Mesendoderm (in vitro differentiated cells): ENCODE measurements at regions not wholly inside any gene's neighbourhood (a gene's known extent, or its start where the extent isn't known, plus 50 kb on each side); places are given as distances from the start of the nearest gene placed in this dataset.

Source experiments
- DNase-seq: peaks from one replicate; pipeline ENCODE4 v3.0.0; 2013
- H2AK5ac ChIP-seq: 2 replicates; pipeline ENCODE4 v1.6.1; 2013; ENCODE audit warnings: low read length, inconsistent platforms
- H2BK120ac ChIP-seq: 2 replicates; pipeline ENCODE4 v1.6.1; 2013; ENCODE audit warnings: low read depth, mild to moderate bottlenecking, low read length, moderate library complexity, mixed read lengths
- H2BK15ac ChIP-seq: replicated peaks from 2 replicates; pipeline ENCODE4 v1.6.1; 2013; ENCODE audit warnings: low read depth, mild to moderate bottlenecking, moderate library complexity
- H2BK5ac ChIP-seq: 2 replicates; pipeline ENCODE4 v1.6.1; 2013; ENCODE audit warnings: low read length, inconsistent platforms
- H3K18ac ChIP-seq: 2 replicates; pipeline ENCODE4 v1.6.1; 2013; ENCODE audit warnings: mild to moderate bottlenecking, low read length, mixed read lengths
- H3K23ac ChIP-seq: one replicate; pipeline ENCODE4 v1.6.1; 2013; ENCODE audit warnings: low read length
- H3K27ac ChIP-seq: 2 replicates; pipeline ENCODE4 v1.5.1; 2013; ENCODE audit warnings: low read depth, mild to moderate bottlenecking, inconsistent platforms, low read length, moderate library complexity
- H3K27me3 ChIP-seq: 2 replicates; pipeline ENCODE4 v1.6.1; 2013; ENCODE audit warnings: low read length, control low read depth, mild to moderate bottlenecking, inconsistent platforms; ENCODE audit not compliant: insufficient read depth, poor library complexity
- H3K36me3 ChIP-seq: 2 replicates; pipeline ENCODE4 v1.6.1; 2013; ENCODE audit warnings: low read length, inconsistent platforms; ENCODE audit not compliant: control insufficient read depth, insufficient read depth
- H3K4ac ChIP-seq: one replicate; pipeline ENCODE4 v1.6.1; 2013; ENCODE audit warnings: low read depth, mild to moderate bottlenecking, low read length, moderate library complexity
- H3K4me1 ChIP-seq: 2 replicates; pipeline ENCODE4 v1.6.1; 2013; ENCODE audit warnings: low read depth, low read length, inconsistent platforms; ENCODE audit not compliant: control insufficient read depth
- H3K4me2 ChIP-seq: 2 replicates; pipeline ENCODE4 v1.6.1; 2013; ENCODE audit warnings: low read length
- H3K4me3 ChIP-seq: 2 replicates; pipeline ENCODE4 v1.5.1; 2013; ENCODE audit warnings: mild to moderate bottlenecking, low read length
- H3K56ac ChIP-seq: one replicate; pipeline ENCODE4 v1.6.1; 2013; ENCODE audit warnings: low read length
- H3K79me1 ChIP-seq: 2 replicates; pipeline ENCODE4 v1.6.1; 2013; ENCODE audit warnings: low read length, inconsistent platforms
- H3K79me2 ChIP-seq: 2 replicates; pipeline ENCODE4 v1.6.1; 2013; ENCODE audit warnings: mild to moderate bottlenecking, low read length; ENCODE audit not compliant: control insufficient read depth, insufficient read depth
- H3K9ac ChIP-seq: 2 replicates; pipeline ENCODE4 v1.6.1; 2013; ENCODE audit warnings: low read length, inconsistent platforms
- H4K5ac ChIP-seq: one replicate; pipeline ENCODE4 v1.6.1; 2013; ENCODE audit warnings: low read length
- H4K8ac ChIP-seq: one replicate; pipeline ENCODE4 v1.6.1; 2013; ENCODE audit warnings: low read depth, mild to moderate bottlenecking, control low read depth, low read length, moderate library complexity
- WGBS: extraction: QIAGEN DNeasy Blood & Tissue Kit; methylation state at CpG from one replicate; pipeline ENCODE4 v1.1.7; 2013; ENCODE audit warnings: low lambda C conversion rate, missing lambda C conversion rate; ENCODE audit not compliant: insufficient coverage; ENCODE audit errors: extremely low coverage; 5-methylcytosine and 5-hydroxymethylcytosine counted together

GRCh38 chr15:34664418-34664817, 81.0 kb upstream of the GOLGA8B start:
- Histone ChIP-seq H2AK5ac (no peak overlapping the region), H4K8ac (no peak overlapping the region), H3K4me2 (no peak overlapping the region), H3K27ac (no peak overlapping the region), H3K56ac (no peak overlapping the region), H3K18ac (no peak overlapping the region), H3K23ac (no peak overlapping the region), H3K4ac (no peak overlapping the region), H2BK120ac (no peak overlapping the region), H3K4me3 (no peak overlapping the region), H4K5ac (no peak overlapping the region), H3K9ac (no peak overlapping the region), H2BK5ac (no peak overlapping the region), H3K36me3 (no peaks in the 10 kb centered on the region), H3K4me1 (no peaks in the 10 kb centered on the region), H3K79me2 (no peaks in the 10 kb centered on the region), H3K79me1 (no peaks in the 10 kb centered on the region), H3K27me3 (no peaks in the 10 kb centered on the region), H2BK15ac (no peak overlapping the region)
- no peak for DNase-seq
- WGBS = no CpG with 5 or more reads among the region's 1 CpG

GRCh38 chr15:34663101-34663500, 79.7 kb upstream of the GOLGA8B start:
- Histone ChIP-seq H3K4me3 (no peak overlapping the region), H2BK120ac (no peak overlapping the region), H3K36me3 (no peaks in the 10 kb centered on the region), H3K4me1 (no peaks in the 10 kb centered on the region), H2AK5ac (no peak overlapping the region), H4K5ac (no peak overlapping the region), H3K18ac (no peak overlapping the region), H4K8ac (no peak overlapping the region), H2BK5ac (no peak overlapping the region), H3K4ac (no peak overlapping the region), H2BK15ac (no peak overlapping the region), H3K27me3 (no peaks in the 10 kb centered on the region), H3K56ac (no peak overlapping the region), H3K27ac (no peak overlapping the region), H3K4me2 (no peak overlapping the region), H3K23ac (no peak overlapping the region), H3K9ac (no peak overlapping the region), H3K79me1 (no peaks in the 10 kb centered on the region), H3K79me2 (no peaks in the 10 kb centered on the region)
- no peak for DNase-seq

GRCh38 chr15:34659056-34659455, 75.6 kb upstream of the GOLGA8B start:
- Histone ChIP-seq H3K4me2 (no peak overlapping the region), H2AK5ac (no peak overlapping the region), H4K5ac (no peak overlapping the region), H3K27me3 (no peaks in the 10 kb centered on the region), H3K9ac (no peak overlapping the region), H3K18ac (no peak overlapping the region), H3K27ac (no peak overlapping the region), H3K79me1 (no peaks in the 10 kb centered on the region), H2BK15ac (no peak overlapping the region), H3K56ac (no peak overlapping the region), H3K4ac (no peak overlapping the region), H3K36me3 (no peaks in the 10 kb centered on the region), H3K23ac (no peak overlapping the region), H3K4me3 (no peak overlapping the region), H3K4me1 (peaks cover 2% of the 10 kb centered on the region), H3K79me2 (no peaks in the 10 kb centered on the region), H4K8ac (no peak overlapping the region), H2BK5ac (no peak overlapping the region), H2BK120ac (no peak overlapping the region)
- DNase-seq = no peak

- WGBS = no CpG with 5 or more reads among the region's 4 CpGs
- H2BK120ac ChIP-seq = no peak overlapping the region
- H3K4ac ChIP-seq = no peak overlapping the region
- H3K4me3 ChIP-seq = no peak overlapping the region
- no peak overlapping the region for H3K18ac ChIP-seq
- H3K56ac ChIP-seq = no peak overlapping the region
- H3K27me3 ChIP-seq = no peaks in the 10 kb centered on the region
- no peak overlapping the region for H2BK5ac ChIP-seq
- H3K4me2 ChIP-seq = no peak overlapping the region
- DNase-seq = no peak
- no peak overlapping the region for H4K5ac ChIP-seq
- no peaks in the 10 kb centered on the region for H3K79me2 ChIP-seq
- H3K23ac ChIP-seq = no peak overlapping the region
- no peak overlapping the region for H3K27ac ChIP-seq
- H3K79me1 ChIP-seq = no peaks in the 10 kb centered on the region
- H3K9ac ChIP-seq = no peak overlapping the region
- no peaks in the 10 kb centered on the region for H3K36me3 ChIP-seq
- no peak overlapping the region for H2AK5ac ChIP-seq
- peaks cover 2% of the 10 kb centered on the region for H3K4me1 ChIP-seq
- no peak overlapping the region for H4K8ac ChIP-seq
- H2BK15ac ChIP-seq = no peak overlapping the region
These were observed 74.1 kb upstream of the GOLGA8B start for GRCh38 chr15:34657469-34658127.

- DNase-seq = no peak
- H4K8ac ChIP-seq = no peak overlapping the region
- H3K56ac ChIP-seq = no peak overlapping the region
- H2BK15ac ChIP-seq = no peak overlapping the region
- H3K23ac ChIP-seq = no peak overlapping the region
- H3K4me3 ChIP-seq = no peak overlapping the region
- peaks cover 2% of the 10 kb centered on the region for H3K4me1 ChIP-seq
- H2BK120ac ChIP-seq = no peak overlapping the region
- no peak overlapping the region for H3K9ac ChIP-seq
- H2AK5ac ChIP-seq = no peak overlapping the region
- no peaks in the 10 kb centered on the region for H3K27me3 ChIP-seq
- H3K79me2 ChIP-seq = no peaks in the 10 kb centered on the region
- no peak overlapping the region for H3K27ac ChIP-seq
- H3K18ac ChIP-seq = no peak overlapping the region
- H3K4me2 ChIP-seq = no peak overlapping the region
- no peaks in the 10 kb centered on the region for H3K79me1 ChIP-seq
- no peak overlapping the region for H2BK5ac ChIP-seq
- no peak overlapping the region for H3K4ac ChIP-seq
- no peak overlapping the region for H4K5ac ChIP-seq
- no peaks in the 10 kb centered on the region for H3K36me3 ChIP-seq
- WGBS = no CpG with 5 or more reads among the region's 6 CpGs
These were observed 72.8 kb upstream of the GOLGA8B start for GRCh38 chr15:34656005-34656796.

- no peak overlapping the region for H4K5ac ChIP-seq
- WGBS = no CpG with 5 or more reads among the region's 2 CpGs
- H3K23ac ChIP-seq = no peak overlapping the region
- H3K79me2 ChIP-seq = no peaks in the 10 kb centered on the region
- H3K4me2 ChIP-seq = no peak overlapping the region
- no peak overlapping the region for H4K8ac ChIP-seq
- no peak overlapping the region for H2BK15ac ChIP-seq
- H3K27me3 ChIP-seq = no peaks in the 10 kb centered on the region
- no peak overlapping the region for H3K27ac ChIP-seq
- H3K18ac ChIP-seq = no peak overlapping the region
- no peak overlapping the region for H2BK5ac ChIP-seq
- H2AK5ac ChIP-seq = no peak overlapping the region
- no peaks in the 10 kb centered on the region for H3K79me1 ChIP-seq
- no peak overlapping the region for H3K4me3 ChIP-seq
- no peak overlapping the region for H3K9ac ChIP-seq
- H3K4ac ChIP-seq = no peak overlapping the region
- no peak for DNase-seq
- H3K56ac ChIP-seq = no peak overlapping the region
- H3K36me3 ChIP-seq = no peaks in the 10 kb centered on the region
- H3K4me1 ChIP-seq = peaks cover 2% of the 10 kb centered on the region
- no peak overlapping the region for H2BK120ac ChIP-seq
These were observed 71.9 kb upstream of the GOLGA8B start for GRCh38 chr15:34655326-34655725.
